ENCODE measurements at regions not wholly inside any gene's neighbourhood (a gene's known extent, or its start where the extent isn't known, plus 50 kb on each side); places are given as distances from the start of the nearest gene placed in this dataset.

GRCh38 chr5:67377631-67378030 lies 181.0 kb upstream of the CD180 start:
- ATAC-seq (no peak), DNase-seq (ENCODE audit: low spot score in 2 of 2) (no peak)
- no peaks in the 10 kb centered on the region for H3K9me3 Mint-ChIP-seq
- H3K36me3 Mint-ChIP-seq: no peaks in the 10 kb centered on the region
- H3K27ac Mint-ChIP-seq: peak overlapping the region in 1 of 2 donors; percentile 41

GRCh38 chr5:67375606-67376005 lies 179.0 kb upstream of the CD180 start:
- no peak for DNase-seq (ENCODE audit: low spot score in 2 of 2)
- H3K36me3 Mint-ChIP-seq: no peaks in the 10 kb centered on the region
- no peaks in the 10 kb centered on the region for H3K9me3 Mint-ChIP-seq
- ATAC-seq: no peak
- no peak overlapping the region for H3K27ac Mint-ChIP-seq

GRCh38 chr5:67374378-67374777 lies 177.8 kb upstream of the CD180 start:
- DNase-seq (ENCODE audit: low spot score in 2 of 2) (no peak), ATAC-seq (peak; percentile 28 to 44)
- Mint-ChIP-seq H3K36me3 (no peaks in the 10 kb centered on the region), H3K9me3 (no peaks in the 10 kb centered on the region), H3K27ac (peak overlapping the region in 1 of 2 donors; percentile 53)

- no peak for ATAC-seq
- Mint-ChIP-seq H3K27ac (peak overlapping the region in 1 of 2 donors; percentile 53), H3K36me3 (no peaks in the 10 kb centered on the region), H3K9me3 (no peaks in the 10 kb centered on the region)
- no peak for DNase-seq (ENCODE audit: low spot score in 2 of 2)
Measured at GRCh38 chr5:67373518-67373917, 176.9 kb upstream of the CD180 start.

GRCh38 chr5:67372887-67373286 lies 176.3 kb upstream of the CD180 start:
- ATAC-seq (no peak), DNase-seq (ENCODE audit: low spot score in 2 of 2) (no peak)
- Mint-ChIP-seq H3K36me3 (no peaks in the 10 kb centered on the region), H3K9me3 (no peaks in the 10 kb centered on the region), H3K27ac (no peak overlapping the region)

GRCh38 chr5:67371924-67372323 lies 175.3 kb upstream of the CD180 start:
- no peak for ATAC-seq
- Mint-ChIP-seq H3K36me3 (no peaks in the 10 kb centered on the region), H3K9me3 (no peaks in the 10 kb centered on the region), H3K27ac (no peak overlapping the region)
- no peak for DNase-seq (ENCODE audit: low spot score in 2 of 2)

GRCh38 chr5:67366691-67367395 lies 170.2 kb upstream of the CD180 start:
- Mint-ChIP-seq H3K9me3 (no peaks in the 10 kb centered on the region), H3K36me3 (no peaks in the 10 kb centered on the region), H3K27ac (no peak overlapping the region)
- DNase-seq (ENCODE audit: low spot score in 2 of 2) (no peak), ATAC-seq (no peak)

- Mint-ChIP-seq H3K27ac (no peak overlapping the region), H3K9me3 (no peaks in the 10 kb centered on the region), H3K36me3 (no peaks in the 10 kb centered on the region)
- ATAC-seq (no peak), DNase-seq (ENCODE audit: low spot score in 2 of 2) (no peak)
Measured at GRCh38 chr5:67366276-67366675, 169.7 kb upstream of the CD180 start.

GRCh38 chr5:67364381-67364970 lies 167.9 kb upstream of the CD180 start:
- DNase-seq (ENCODE audit: low spot score in 2 of 2) (no peak), ATAC-seq (no peak)
- Mint-ChIP-seq H3K27ac (no peak overlapping the region), H3K36me3 (no peaks in the 10 kb centered on the region), H3K9me3 (no peaks in the 10 kb centered on the region)

GRCh38 chr5:67363963-67364362 lies 167.4 kb upstream of the CD180 start:
- peaks cover 0 to 1% of the 10 kb centered on the region in 2 donors for H3K9me3 Mint-ChIP-seq
- peak; percentile 40 to 79 for ATAC-seq
- H3K27ac Mint-ChIP-seq: no peak overlapping the region
- no peaks in the 10 kb centered on the region for H3K36me3 Mint-ChIP-seq
- DNase-seq (ENCODE audit: low spot score in 2 of 2): no peak

- Mint-ChIP-seq H3K27ac (no peak overlapping the region), H3K36me3 (no peaks in the 10 kb centered on the region), H3K9me3 (peaks cover 0 to 5% of the 10 kb centered on the region in 2 donors)
- DNase-seq (ENCODE audit: low spot score in 2 of 2) (no peak), ATAC-seq (peak in 1 of 2 donors; percentile 37)
Measured at GRCh38 chr5:67363180-67363709, 166.6 kb upstream of the CD180 start.

- Mint-ChIP-seq H3K36me3 (no peaks in the 10 kb centered on the region), H3K9me3 (peaks cover 0 to 5% of the 10 kb centered on the region in 2 donors), H3K27ac (no peak overlapping the region)
- DNase-seq (ENCODE audit: low spot score in 2 of 2) (no peak), ATAC-seq (no peak)
Measured at GRCh38 chr5:67361932-67362729, 165.5 kb upstream of the CD180 start.

GRCh38 chr5:67360047-67360446 lies 163.4 kb upstream of the CD180 start:
- H3K9me3 Mint-ChIP-seq: peaks cover 0 to 5% of the 10 kb centered on the region in 2 donors
- H3K27ac Mint-ChIP-seq: no peak overlapping the region
- DNase-seq (ENCODE audit: low spot score in 2 of 2): no peak
- H3K36me3 Mint-ChIP-seq: no peaks in the 10 kb centered on the region
- no peak for ATAC-seq

GRCh38 chr5:67358186-67358585 lies 161.6 kb upstream of the CD180 start:
- peaks cover 0 to 5% of the 10 kb centered on the region in 2 donors for H3K9me3 Mint-ChIP-seq
- no peaks in the 10 kb centered on the region for H3K36me3 Mint-ChIP-seq
- ATAC-seq: no peak
- H3K27ac Mint-ChIP-seq: no peak overlapping the region
- DNase-seq (ENCODE audit: low spot score in 2 of 2): no peak

GRCh38 chr5:67355120-67355713 lies 158.6 kb upstream of the CD180 start:
- DNase-seq (ENCODE audit: low spot score in 2 of 2): no peak
- ATAC-seq: no peak
- Mint-ChIP-seq H3K36me3 (no peaks in the 10 kb centered on the region), H3K9me3 (peaks cover 0 to 5% of the 10 kb centered on the region in 2 donors), H3K27ac (no peak overlapping the region)

- Mint-ChIP-seq H3K9me3 (peaks cover 0 to 2% of the 10 kb centered on the region in 2 donors), H3K36me3 (no peaks in the 10 kb centered on the region), H3K27ac (no peak overlapping the region)
- ATAC-seq (no peak), DNase-seq (ENCODE audit: low spot score in 2 of 2) (no peak)
Measured at GRCh38 chr5:67353500-67354450, 157.2 kb upstream of the CD180 start.

Data from activated naive CD4-positive, alpha-beta T cell treated with anti-CD3 and anti-CD28 coated beads, Interleukin-2, amount 50 U/mL, for 72 hours (primary cell).